ENCODE measurements at regions not wholly inside any gene's neighbourhood (a gene's known extent, or its start where the extent isn't known, plus 50 kb on each side); places are given as distances from the start of the nearest gene placed in this dataset.

DNA sequence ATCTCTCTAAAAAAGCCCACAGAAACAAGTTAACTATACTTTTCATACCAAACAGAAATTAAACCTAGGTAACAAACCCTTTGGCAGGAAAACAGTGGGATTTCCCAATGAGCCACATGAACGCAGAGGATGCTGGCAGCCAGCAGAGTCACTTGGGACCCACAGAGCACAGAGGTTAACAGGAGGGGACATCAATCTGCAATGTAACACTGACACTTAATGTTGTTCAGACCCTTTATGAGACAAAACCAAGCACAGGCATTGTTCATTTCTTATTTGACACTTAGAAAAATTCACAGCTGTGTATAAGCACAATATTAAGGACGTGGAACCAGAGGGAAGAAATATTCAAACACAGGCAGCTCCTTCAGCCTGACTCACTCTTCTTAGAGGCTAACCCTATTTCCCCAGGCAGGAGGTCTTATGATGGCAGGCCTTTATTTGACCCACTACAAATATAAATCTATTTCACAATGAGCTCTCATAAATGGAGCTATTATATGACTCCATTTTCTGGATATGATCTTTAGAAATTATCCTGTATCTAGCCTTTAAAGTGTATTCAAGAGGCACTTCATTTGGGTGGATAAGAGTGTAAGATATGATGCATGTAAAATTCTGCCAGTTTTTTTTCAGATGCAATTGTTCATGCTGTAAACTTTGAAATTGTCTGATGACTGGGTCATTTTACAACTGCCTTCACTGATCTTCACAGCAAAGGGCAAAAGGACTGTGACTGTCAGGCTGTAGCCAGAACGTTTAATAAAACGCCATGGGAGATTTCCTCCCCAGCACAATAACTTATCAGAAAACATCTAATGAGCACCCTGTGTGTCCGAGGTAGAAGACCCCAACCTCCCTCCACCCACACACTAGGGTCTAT is 132.8 kb upstream of the SATB2 start:
- no peaks in the 10 kb centered on the region for H3K9me3 ChIP-seq
- no peak overlapping the region for H3K4me3 ChIP-seq
- H3K27ac ChIP-seq, result no peak overlapping the region
- ATAC-seq (ENCODE audit: insufficient number of reproducible peaks, low FRiP score, low read depth) (no peak), DNase-seq (ENCODE audit: low spot score) (no peak)
- no peaks in the 10 kb centered on the region for H3K36me3 ChIP-seq
- H3K27me3 ChIP-seq (replicated peaks; ENCODE audit: insufficient read depth), result no peaks in the 10 kb centered on the region
- H3K4me1 ChIP-seq (ENCODE audit: control insufficient read depth in 1 of 2, low read depth in 2 of 2), result no peaks in the 10 kb centered on the region
- no peak for TF ChIP-seq CTCF (IDR thresholded peaks at IDR 0.05)

- Histone ChIP-seq H3K27me3 (replicated peaks; ENCODE audit: insufficient read depth) (no peaks in the 10 kb centered on the region), H3K27ac (no peak overlapping the region), H3K4me3 (no peak overlapping the region), H3K4me1 (ENCODE audit: control insufficient read depth in 1 of 2, low read depth in 2 of 2) (no peaks in the 10 kb centered on the region), H3K36me3 (no peaks in the 10 kb centered on the region), H3K9me3 (no peaks in the 10 kb centered on the region)
- no peak for TF ChIP-seq CTCF (IDR thresholded peaks at IDR 0.05)
- ATAC-seq (ENCODE audit: insufficient number of reproducible peaks, low FRiP score, low read depth) (no peak), DNase-seq (ENCODE audit: low spot score) (no peak)
Measured at GRCh38 chr2:199589306-199589705, 131.6 kb upstream of the SATB2 start.

GRCh38 chr2:199588054-199588453 is 130.3 kb upstream of the SATB2 start:
- no peak overlapping the region for H3K27ac ChIP-seq
- no peak overlapping the region for H3K4me3 ChIP-seq
- no peaks in the 10 kb centered on the region for H3K9me3 ChIP-seq
- no peak for DNase-seq (ENCODE audit: low spot score)
- no peaks in the 10 kb centered on the region for H3K4me1 ChIP-seq (ENCODE audit: control insufficient read depth in 1 of 2, low read depth in 2 of 2)
- H3K36me3 ChIP-seq, result no peaks in the 10 kb centered on the region
- no peak for ATAC-seq (ENCODE audit: insufficient number of reproducible peaks, low FRiP score, low read depth)
- TF ChIP-seq CTCF (IDR thresholded peaks at IDR 0.05), result no peak
- no peaks in the 10 kb centered on the region for H3K27me3 ChIP-seq (replicated peaks; ENCODE audit: insufficient read depth)

- ATAC-seq (ENCODE audit: insufficient number of reproducible peaks, low FRiP score, low read depth) (no peak), DNase-seq (ENCODE audit: low spot score) (no peak)
- no peaks in the 10 kb centered on the region for H3K27me3 ChIP-seq (replicated peaks; ENCODE audit: insufficient read depth)
- no peaks in the 10 kb centered on the region for H3K9me3 ChIP-seq
- TF ChIP-seq CTCF (IDR thresholded peaks at IDR 0.05), result no peak
- H3K4me1 ChIP-seq (ENCODE audit: control insufficient read depth in 1 of 2, low read depth in 2 of 2), result no peaks in the 10 kb centered on the region
- H3K27ac ChIP-seq, result no peak overlapping the region
- H3K36me3 ChIP-seq, result no peaks in the 10 kb centered on the region
- H3K4me3 ChIP-seq, result no peak overlapping the region
Measured at GRCh38 chr2:199586646-199587045, 128.9 kb upstream of the SATB2 start.

DNA sequence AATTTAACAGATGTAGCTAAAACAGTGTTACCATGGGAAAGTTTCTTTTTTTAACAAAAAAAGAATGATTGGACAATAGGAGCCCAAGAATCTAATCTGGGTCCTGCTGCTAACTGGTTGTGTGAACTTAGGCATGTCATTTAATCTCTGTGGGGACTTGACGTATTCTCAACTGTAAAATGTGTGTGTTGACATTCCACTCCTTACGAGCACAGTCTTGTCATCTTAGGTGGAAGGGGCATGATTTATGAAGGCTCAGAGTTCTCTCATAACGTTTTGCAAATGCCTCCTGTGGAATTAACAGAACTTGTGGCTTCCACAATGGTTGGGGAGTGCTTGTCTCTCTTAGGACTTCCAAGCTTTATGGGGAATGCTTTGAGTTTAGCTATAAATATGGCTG is 125.9 kb upstream of the SATB2 start:
- H3K4me3 ChIP-seq, result no peak overlapping the region
- no peaks in the 10 kb centered on the region for H3K27me3 ChIP-seq (replicated peaks; ENCODE audit: insufficient read depth)
- DNase-seq (ENCODE audit: low spot score) (no peak), ATAC-seq (ENCODE audit: insufficient number of reproducible peaks, low FRiP score, low read depth) (no peak)
- H3K36me3 ChIP-seq, result no peaks in the 10 kb centered on the region
- no peak for TF ChIP-seq CTCF (IDR thresholded peaks at IDR 0.05)
- H3K4me1 ChIP-seq (ENCODE audit: control insufficient read depth in 1 of 2, low read depth in 2 of 2), result no peaks in the 10 kb centered on the region
- H3K9me3 ChIP-seq, result no peaks in the 10 kb centered on the region
- H3K27ac ChIP-seq, result no peak overlapping the region

Data from thoracic aorta (tissue), 2 donors.